DND-41 (cell line): ENCODE measurements at regions not wholly inside any gene's neighbourhood (a gene's known extent, or its start where the extent isn't known, plus 50 kb on each side); places are given as distances from the start of the nearest gene placed in this dataset.

Experiments
- ATAC-seq: fragments of 200-7000 bp; cut with Tn5 transposase; 3 replicates; pipeline ENCODE4 v1.9.1; 2021; ENCODE audit warnings: low read depth; ENCODE audit not compliant: insufficient read depth
- DNase-seq: peaks from one replicate; pipeline ENCODE4 v3.0.0-alpha.2; 2020
- H2AFZ ChIP-seq: 2 replicates; pipeline ENCODE4 v1.6.0; 2012; ENCODE audit warnings: low read depth, low read length
- H3K27ac ChIP-seq: 2 replicates; pipeline ENCODE4 v1.5.1; 2012; ENCODE audit warnings: low read length, inconsistent platforms
- H3K27me3 ChIP-seq: fragments of 200-600 bp; sonication (generic); 2 replicates; pipeline ENCODE4 v1.6.0; 2012; ENCODE audit warnings: low read length, mild to moderate bottlenecking, inconsistent platforms; ENCODE audit not compliant: insufficient read depth, poor library complexity
- H3K36me3 ChIP-seq: 2 replicates; pipeline ENCODE4 v1.5.1; 2012; ENCODE audit warnings: low read length, inconsistent platforms; ENCODE audit not compliant: insufficient read depth
- H3K4me1 ChIP-seq: 2 replicates; pipeline ENCODE4 v1.5.1; 2012; ENCODE audit warnings: mild to moderate bottlenecking, low read length; ENCODE audit not compliant: insufficient read depth
- H3K4me2 ChIP-seq: 2 replicates; pipeline ENCODE4 v1.6.0; 2012; ENCODE audit warnings: mild to moderate bottlenecking, moderate library complexity, low read length, inconsistent platforms; ENCODE audit not compliant: insufficient read depth
- H3K4me3 ChIP-seq, 2 experiments: fragments of 200-600 bp in 1 of 2; shearing (Covaris generic) in 1 of 2; 2 replicates each; pipeline ENCODE4 v1.5.1; 2012 to 2016; ENCODE audit warnings: inconsistent platforms in 2 of 2, low read length in 2 of 2, mild to moderate bottlenecking in 2 of 2, low read depth in 1 of 2, moderate library complexity in 1 of 2
- H3K79me2 ChIP-seq: 2 replicates; pipeline ENCODE4 v1.6.0; 2012; ENCODE audit warnings: low read length, inconsistent platforms; ENCODE audit not compliant: insufficient read depth
- H3K9ac ChIP-seq: 2 replicates; pipeline ENCODE4 v1.6.0; 2012; ENCODE audit warnings: low read depth, mild to moderate bottlenecking, inconsistent platforms, low read length, moderate library complexity
- H3K9me3 ChIP-seq: 2 replicates; pipeline ENCODE4 v1.5.1; 2012; ENCODE audit warnings: low read length, moderate library complexity, mild to moderate bottlenecking, inconsistent platforms; ENCODE audit not compliant: insufficient read depth, severe bottlenecking
- H4K20me1 ChIP-seq: 2 replicates; pipeline ENCODE4 v1.6.0; 2012; ENCODE audit warnings: low read length; ENCODE audit not compliant: insufficient read depth
- CTCF ChIP-seq: IDR thresholded peaks from 2 replicates; pipeline ENCODE4 v1.5.1; 2012; ENCODE audit warnings: borderline replicate concordance, low read length, moderate library complexity, mild to moderate bottlenecking; ENCODE audit not compliant: poor library complexity, severe bottlenecking; ENCODE audit errors: extremely low read depth
- EZH2 ChIP-seq: IDR thresholded peaks from 3 replicates; pipeline ENCODE4 v1.6.1; 2012; ENCODE audit warnings: borderline replicate concordance, low read depth, mild to moderate bottlenecking, moderate library complexity, low read length, inconsistent platforms; ENCODE audit not compliant: severe bottlenecking

GRCh38 chr12:124227951-124228711 lies 66.8 kb upstream of the RFLNA start:
- no peaks in the 10 kb centered on the region for H3K36me3 ChIP-seq
- TF ChIP-seq CTCF = no peak
- TF ChIP-seq EZH2 = no peak
- H2AFZ ChIP-seq = no peak overlapping the region
- DNase-seq (peak; percentile 53), ATAC-seq (0 out of 3 replicates have a peak, but pooled peaks have one; percentile 10)
- no peaks in the 10 kb centered on the region for H4K20me1 ChIP-seq
- H3K79me2 ChIP-seq = no peaks in the 10 kb centered on the region
- H3K9me3 ChIP-seq = no peaks in the 10 kb centered on the region
- H3K4me2 ChIP-seq = no peak overlapping the region
- H3K27ac ChIP-seq = peak overlapping the region; percentile 5; the same call in 1 of the 2 replicates
- H3K27me3 ChIP-seq = no peaks in the 10 kb centered on the region
- H3K4me3 ChIP-seq = no peak overlapping the region
- peaks cover 25% of the 10 kb centered on the region for H3K4me1 ChIP-seq
- no peak overlapping the region for H3K9ac ChIP-seq

GRCh38 chr12:124229520-124229919 lies 65.4 kb upstream of the RFLNA start:
- DNase-seq = no peak

GRCh38 chr12:124230117-124230757 lies 64.7 kb upstream of the RFLNA start:
- no peak for ATAC-seq
- H3K4me3 ChIP-seq = no peak overlapping the region
- H3K79me2 ChIP-seq = no peaks in the 10 kb centered on the region
- TF ChIP-seq EZH2 = no peak
- TF ChIP-seq CTCF = no peak
- H3K9ac ChIP-seq = no peak overlapping the region
- H4K20me1 ChIP-seq = no peaks in the 10 kb centered on the region
- H3K27me3 ChIP-seq = no peaks in the 10 kb centered on the region
- no peak for DNase-seq
- peaks cover 4% of the 10 kb centered on the region for H3K4me1 ChIP-seq
- no peaks in the 10 kb centered on the region for H3K36me3 ChIP-seq
- no peak overlapping the region for H3K27ac ChIP-seq
- H3K9me3 ChIP-seq = no peaks in the 10 kb centered on the region
- H3K4me2 ChIP-seq = no peak overlapping the region
- no peak overlapping the region for H2AFZ ChIP-seq

More at GRCh38 chr12:124229520-124229919, 65.4 kb upstream of the RFLNA start:
- Histone ChIP-seq H2AFZ (no peak overlapping the region), H3K4me2 (no peak overlapping the region), H3K9ac (no peak overlapping the region), H3K36me3 (no peaks in the 10 kb centered on the region), H4K20me1 (no peaks in the 10 kb centered on the region), H3K4me1 (peaks cover 11% of the 10 kb centered on the region), H3K27me3 (no peaks in the 10 kb centered on the region), H3K9me3 (no peaks in the 10 kb centered on the region), H3K4me3 (no peak overlapping the region), H3K27ac (no peak overlapping the region), H3K79me2 (no peaks in the 10 kb centered on the region)
- TF ChIP-seq EZH2 (no peak), CTCF (no peak)
- no peak for ATAC-seq
